ENCODE measurements at regions not wholly inside any gene's neighbourhood (a gene's known extent, or its start where the extent isn't known, plus 50 kb on each side); places are given as distances from the start of the nearest gene placed in this dataset.
A peak's percentile ranks its signal among the peaks of the same experiment; 100 is the strongest.

DNA sequence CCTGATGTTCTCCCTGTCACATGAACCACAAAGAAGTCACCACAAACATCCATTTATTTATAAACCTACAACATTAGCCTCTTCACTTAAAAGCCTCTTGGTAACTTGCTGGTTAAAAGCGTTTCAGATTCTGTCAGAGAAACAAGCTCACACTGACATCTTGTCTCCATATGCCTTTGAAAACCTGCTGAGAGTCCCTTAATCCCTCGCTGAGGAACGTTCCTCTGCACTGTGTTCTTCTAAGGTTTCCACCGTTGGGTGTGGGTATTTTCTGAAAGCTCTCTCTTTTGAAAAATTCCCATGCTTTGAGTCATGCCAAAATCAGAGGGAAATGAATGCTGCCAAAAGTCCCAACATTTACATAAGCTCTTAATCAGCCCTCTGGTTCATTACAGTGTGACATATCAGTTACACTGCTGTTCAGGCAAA is 149.8 kb downstream of the CCDC34 start:
- DNase-seq = peak in 1 of 2 experiments; percentile 8

DNA sequence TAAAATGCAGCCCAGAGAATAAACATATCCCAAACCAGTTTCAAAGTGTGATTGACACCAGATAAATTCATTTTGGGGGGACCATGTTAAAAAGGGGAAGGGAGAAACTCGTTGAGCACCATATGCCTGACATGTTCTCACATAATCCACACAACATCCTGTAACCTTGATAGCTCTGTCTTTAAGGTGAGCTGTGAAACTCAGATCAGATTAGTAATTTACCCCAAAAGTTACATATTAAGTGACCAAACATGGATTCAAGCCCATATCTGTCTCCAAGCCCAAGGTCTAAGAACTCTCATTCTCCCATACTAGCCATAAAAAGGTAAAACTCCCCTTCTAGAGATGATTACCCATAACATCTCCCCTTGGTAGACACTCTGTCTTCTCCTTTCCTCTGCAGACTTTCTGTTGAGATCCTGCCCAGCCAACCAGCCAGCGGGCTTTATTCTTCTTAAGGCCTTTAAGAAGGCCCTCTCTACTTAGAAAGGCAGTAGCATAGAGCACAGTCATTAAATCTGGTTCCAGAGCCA is 150.7 kb downstream of the CCDC34 start:
- DNase-seq = no peak

DNA sequence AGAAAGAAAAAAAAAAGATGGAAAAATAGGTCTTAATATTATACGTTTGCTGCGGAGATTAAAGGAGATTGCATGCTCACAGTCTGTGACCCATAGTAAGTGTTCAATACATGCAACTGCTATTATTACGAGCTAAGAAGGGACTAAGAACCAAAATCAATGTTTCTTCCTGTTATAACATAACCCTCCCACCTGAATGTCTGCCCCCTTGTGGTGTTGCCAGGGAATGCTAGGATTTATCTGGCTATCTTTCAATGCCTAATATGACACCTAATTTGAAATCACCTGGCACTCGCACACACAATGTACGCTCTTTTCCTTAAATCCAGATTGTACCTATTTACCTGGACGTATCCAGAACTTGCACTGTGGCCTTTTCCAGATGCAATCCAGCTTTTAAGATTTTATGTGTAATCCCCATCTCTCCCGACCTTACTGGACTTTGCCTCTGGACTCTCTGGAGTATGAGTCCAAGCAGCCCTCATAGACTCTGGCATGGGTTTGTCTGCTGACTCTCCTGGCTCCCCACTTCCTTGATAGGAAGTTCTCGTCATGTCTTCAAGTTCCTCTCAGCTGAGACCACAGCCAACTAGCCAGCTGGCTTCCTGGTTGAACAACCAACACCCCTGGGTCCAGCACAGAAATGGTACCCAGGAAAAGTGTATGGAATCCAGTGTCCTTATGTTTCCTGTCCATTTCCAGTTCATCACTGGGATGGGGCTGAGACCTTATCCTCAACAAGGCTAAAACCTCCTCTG is 151.5 kb downstream of the CCDC34 start:
- peak in 1 of 2 experiments; percentile 47 for DNase-seq

DNA sequence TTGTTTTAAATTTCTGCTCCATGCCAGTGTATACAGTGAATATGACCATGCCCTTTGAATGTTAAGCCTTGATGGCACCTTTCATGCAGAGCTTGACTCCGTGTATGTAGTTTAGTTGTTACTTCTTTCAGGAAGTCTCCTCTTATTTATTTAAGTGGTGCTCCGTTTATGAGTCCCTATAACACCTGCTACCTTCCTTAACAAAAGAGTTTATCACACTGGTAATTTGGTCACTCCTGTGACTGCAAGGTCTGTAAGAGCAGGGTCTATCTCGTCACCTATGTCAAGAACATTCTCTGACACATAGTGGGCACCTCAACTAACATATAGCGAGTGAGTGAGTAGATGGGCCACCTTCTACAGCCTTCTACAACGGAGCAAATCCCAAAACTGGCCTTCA is 152.5 kb downstream of the CCDC34 start:
- no peak for DNase-seq

DNA sequence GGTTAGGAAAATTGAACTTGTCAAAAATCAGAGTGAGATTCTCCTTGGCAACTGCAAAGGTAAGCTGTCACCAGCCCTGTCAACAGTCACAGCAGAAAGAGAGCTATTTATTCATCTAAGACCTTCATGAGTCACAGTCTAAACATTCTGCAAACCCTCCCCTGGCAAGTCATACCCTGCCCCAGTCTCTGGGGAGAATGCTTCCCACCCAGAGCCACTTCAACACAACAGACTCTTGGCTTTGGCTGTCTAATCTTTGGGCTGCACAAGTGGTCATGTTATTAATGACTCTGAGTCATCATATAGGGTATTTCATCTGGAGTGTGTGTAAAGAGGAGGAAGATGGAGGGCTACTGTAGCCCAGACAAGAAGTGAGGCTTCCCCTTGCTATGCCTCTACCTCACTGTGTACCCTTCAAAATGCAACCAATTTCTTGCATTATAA is 153.4 kb downstream of the CCDC34 start:
- DNase-seq = no peak

DNA sequence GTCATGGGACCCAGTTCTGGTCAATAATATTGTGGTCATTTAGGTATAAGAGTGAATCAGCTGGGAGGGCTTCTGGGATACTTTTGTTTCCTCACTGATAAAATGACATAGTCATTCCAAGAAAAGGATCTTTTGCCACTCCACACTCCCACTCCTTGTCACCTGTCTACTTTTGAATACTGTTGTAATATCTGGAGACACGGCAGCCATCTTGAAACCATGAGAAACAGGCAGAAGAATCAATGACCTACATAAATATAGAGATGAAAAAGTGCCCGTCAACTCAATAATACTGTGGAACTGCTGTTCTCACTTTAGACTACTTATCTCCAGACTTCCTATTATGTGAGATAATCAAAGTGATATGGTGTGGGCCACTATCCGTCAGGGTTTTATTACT is 154.2 kb downstream of the CCDC34 start:
- DNase-seq = no peak

DNA sequence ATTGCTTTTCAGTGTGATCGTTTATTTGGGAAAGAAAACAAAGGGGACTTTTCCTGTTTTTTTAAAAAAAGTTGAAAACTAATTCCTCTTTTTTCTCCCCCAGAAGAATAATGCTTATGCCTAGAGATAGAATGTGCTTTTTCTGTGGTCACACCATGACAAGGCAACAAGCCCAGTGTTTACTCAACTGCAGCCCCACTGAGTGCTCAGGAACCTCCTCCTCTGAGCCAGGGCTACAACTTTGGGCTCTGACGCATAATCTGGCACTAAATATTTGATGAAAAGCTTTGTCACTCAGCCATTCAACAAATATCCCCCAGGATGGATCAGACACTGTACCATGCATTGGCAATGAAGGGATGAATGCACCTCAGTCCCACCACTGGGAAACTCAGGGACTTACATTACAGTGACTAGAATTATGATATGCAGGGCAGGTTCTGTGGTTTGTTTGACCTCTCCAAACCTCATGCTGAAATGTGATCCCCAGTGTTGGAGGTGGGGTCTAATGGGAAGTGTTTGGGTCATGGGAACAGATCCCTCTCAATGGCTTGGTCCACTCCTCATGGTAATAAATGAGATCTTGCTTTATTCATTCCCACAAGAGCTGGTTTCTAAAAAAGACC is 155.9 kb downstream of the CCDC34 start:
- DNase-seq = no peak

DNA sequence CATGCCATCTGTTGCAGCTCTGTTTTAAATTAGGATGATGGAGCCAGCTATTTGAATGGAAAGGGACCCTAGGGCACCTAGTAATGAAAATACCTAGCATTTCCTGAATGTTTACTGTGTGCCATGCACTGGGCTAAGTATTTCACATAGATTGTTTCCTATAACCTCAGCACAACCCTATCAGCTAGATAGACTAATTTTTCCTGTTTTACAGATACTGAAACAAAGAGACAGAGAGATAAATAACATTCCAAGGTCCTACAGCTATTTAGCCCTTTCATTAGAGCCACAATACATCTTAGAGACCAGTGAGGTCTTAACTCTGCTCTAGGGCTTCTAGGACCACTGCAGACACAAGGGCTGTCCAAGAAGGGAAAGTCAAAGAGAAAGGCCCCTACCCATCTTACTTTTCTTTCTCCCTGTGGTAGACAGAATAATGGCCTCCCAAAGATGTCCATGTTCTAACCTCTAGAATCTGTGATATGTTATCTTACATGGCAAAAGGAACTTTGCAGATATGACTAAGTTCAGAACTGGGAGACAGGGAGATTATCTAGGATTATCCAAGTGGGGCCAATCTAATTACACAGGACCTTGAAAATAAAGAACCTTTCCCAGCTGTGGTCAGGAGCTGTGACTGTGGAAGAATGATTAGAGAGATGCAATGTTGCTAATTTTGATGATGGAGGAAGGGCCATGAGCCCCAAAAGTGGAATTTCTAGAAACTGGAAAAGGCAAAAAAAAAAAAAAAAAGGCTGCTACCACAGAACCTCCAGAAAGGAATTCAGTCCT is 157.0 kb downstream of the CCDC34 start:
- no peak for DNase-seq

DNA sequence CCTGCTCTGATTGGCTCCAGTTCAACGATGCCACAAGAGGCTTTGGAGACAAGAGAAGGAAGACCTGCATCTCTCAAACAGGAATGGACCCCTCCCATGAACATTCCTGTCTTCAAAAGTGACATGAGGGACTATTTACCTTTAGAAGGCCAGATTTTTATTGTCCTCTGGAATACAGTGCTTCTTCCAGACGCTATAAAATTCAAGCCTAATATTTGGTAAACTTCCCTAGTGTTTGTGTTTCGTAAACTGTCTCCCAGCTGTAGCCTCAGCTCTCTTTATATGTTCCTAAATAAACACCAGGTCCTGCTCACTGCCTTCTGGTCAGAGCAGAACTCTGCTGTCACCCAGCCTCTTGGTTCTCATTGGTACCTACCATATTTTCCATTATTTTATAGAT is 157.8 kb downstream of the CCDC34 start:
- no peak for DNase-seq

DNA sequence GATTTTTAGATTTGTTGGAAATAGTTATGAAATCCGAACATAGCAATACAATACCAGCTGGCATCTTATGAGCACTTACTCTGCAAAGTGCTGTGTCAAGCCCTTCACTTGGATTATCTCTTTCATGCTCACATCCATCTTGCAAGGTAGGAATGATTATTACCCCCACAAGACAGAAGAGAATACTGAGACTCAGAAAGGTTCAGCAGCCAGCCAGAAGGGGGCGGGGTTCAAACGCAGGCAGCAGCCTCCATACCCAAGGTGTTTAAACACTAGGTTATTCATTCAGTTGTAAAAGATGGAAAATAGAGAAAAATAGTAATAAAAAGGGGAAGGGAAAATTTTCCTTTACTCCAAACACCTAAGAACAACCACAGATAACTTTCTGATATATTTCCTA is 158.5 kb downstream of the CCDC34 start:
- peak in 1 of 2 experiments; percentile 18 for DNase-seq

DNA sequence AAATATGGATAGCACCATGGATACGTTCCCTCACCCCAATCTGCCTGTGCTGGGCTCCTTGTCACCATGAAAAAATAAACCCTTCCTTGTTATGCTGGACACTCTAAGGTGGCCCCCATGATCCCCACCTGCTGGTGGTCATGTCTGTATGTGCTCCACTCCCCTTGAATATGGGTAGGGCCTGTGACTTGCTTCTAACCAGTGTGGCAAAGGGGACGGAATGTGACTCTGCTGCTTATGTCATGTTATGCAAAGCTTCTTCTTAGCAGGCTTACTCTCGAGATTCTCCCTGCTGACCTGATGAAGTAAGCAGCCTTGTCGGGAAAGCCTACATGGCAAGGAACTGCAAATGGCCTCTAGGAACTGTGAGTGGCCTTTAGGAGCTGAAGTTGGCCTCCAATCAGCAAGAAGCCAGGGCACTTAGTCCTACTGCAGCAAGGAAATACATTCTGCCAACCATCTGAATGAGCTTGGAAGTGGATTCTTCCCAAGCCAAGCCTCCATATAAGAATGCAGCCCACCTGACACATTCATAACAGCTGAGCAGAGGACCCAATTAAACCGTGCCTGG is 159.9 kb downstream of the CCDC34 start:
- DNase-seq = peak in 1 of 2 experiments; percentile 24

DNA sequence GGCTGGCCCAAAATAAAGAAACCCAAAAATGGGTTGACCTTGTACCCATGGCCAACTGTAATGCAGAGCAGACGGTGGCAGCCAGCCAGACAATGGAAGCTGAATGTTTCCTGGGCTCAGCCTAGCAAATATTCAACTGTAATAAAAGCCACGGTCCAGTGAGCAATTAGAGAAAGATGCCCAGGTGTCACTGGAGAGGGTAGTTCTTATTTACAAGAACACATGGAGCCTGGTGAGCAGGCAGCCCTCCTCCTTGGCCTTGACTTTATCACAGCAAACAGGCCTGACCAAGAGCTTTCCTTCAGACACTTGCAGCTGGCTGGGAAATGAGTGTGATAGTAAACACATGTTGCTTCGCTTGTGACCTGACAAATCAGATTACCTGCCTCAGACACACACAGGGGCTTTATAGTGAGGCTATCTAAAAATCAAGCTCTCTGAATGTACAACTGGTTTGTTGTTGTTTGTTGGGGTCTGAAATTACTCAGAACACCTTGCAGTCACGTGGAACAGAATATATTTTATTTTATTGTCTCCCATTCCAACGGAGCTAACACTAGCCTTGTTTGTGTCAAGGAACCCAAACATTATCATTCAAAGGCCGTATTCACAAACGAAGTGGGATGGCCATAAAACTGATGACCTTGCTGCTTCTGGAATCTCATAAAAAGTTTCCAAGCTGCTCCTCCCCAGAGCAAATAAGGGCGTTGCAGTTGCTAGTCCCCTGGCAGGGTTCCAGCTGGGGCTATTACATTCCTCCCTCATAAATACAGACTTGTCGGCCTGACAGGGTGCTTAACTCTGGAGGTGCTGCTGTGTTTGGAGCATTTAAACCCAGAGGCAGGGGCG is 161.1 kb downstream of the BBOX1 start:
- peak; percentile 89 to 90 for DNase-seq

DNA sequence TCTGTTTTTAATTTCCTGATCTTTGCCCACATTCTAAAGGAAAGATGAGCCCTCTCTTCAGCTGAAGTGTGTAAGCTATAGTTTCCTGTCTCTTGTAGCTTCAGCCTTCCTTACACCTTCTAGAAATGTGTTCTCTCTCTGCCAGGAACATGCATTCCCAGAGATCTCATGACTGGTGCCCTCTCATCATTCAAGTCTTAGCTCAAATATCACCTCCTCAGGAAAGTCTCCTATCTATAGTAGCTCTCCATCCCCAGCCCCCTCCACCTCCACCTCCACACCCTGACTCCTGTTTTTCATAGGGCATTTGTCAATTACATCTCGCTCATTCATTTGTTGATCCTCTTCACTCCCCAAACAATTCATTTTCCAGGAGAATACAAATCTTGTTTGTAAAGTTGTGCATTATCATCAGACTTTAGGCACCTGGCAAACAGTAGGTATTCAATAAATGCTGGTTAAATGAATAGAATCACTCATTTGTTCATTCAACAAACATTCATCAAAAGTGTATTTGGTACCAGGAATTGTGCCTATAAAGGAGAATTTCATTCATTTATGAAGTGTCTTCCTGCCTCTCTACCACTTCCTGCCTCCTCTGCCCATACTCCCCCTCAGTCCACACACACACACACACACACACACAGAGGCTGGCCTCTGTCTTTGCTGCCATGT is 160.3 kb downstream of the BBOX1 start:
- no peak for DNase-seq

DNA sequence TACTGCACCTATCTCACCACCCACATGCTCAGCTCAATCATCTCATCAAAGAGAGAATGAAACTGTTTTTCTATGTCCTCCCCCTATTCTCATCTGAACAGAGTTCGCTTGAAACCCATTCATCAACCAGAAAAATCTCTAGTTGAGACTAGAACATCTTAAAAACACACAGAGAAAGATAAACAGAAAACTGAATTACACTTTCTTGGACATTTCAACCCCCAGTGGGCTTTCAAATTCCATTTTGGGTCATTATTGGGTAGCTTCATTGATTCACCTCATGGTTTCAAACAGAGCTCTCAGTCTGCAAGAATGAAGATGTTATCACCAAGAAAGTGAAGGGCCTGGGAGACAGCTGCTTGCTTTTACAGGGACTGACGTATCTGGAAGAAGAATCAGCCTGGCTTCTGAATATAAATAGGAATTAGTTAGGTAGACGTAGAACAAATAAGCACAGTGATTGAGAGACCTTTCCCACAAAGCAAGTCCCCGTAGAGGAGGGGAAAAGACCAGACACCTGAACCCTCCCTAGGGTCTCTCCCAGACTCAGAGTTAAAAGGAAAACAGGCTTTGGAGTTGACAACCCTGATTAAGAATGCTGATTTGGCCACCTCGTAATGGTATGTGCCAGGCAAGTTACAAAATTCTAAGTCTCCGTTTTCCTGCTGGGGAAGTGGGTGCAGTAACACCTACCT is 155.7 kb downstream of the BBOX1 start:
- DNase-seq = no peak

DNA sequence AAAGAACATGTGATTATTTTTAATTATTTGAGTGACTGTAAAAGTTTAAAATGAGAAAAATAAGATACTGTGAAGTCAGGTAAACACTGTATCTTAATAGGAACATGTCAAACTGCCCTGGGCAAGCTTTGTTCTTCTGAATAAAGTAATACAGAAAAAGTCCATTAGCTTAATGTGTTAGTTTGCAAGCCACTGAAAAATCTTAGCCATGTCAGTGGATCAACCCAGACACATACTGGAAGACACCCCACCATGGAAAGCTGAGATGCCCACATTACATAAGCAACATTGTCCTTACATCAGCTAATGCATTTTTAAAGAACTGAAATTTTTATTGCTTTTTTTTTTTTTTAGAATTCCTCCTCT is 155.2 kb downstream of the BBOX1 start:
- no peak for DNase-seq

DNA sequence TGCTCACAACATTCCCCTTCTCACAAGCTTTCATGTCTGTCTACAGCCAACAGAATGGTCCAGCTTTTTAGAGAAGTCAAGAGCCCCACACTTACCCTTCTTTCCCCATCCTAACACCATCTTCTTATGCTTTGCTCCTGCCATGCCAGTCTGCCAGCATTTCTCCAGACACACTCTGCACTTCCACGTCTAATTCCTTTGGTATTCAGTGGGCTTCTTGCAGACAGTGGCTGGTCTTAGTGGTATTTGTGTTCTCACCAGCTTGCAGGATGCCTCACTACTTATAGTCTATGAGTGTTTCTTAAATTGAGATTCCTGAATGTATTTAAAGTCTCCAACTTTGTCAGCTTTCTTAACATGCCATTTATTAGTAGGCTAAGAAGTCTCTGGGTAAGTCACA is 154.4 kb downstream of the BBOX1 start:
- no peak for DNase-seq

DNA sequence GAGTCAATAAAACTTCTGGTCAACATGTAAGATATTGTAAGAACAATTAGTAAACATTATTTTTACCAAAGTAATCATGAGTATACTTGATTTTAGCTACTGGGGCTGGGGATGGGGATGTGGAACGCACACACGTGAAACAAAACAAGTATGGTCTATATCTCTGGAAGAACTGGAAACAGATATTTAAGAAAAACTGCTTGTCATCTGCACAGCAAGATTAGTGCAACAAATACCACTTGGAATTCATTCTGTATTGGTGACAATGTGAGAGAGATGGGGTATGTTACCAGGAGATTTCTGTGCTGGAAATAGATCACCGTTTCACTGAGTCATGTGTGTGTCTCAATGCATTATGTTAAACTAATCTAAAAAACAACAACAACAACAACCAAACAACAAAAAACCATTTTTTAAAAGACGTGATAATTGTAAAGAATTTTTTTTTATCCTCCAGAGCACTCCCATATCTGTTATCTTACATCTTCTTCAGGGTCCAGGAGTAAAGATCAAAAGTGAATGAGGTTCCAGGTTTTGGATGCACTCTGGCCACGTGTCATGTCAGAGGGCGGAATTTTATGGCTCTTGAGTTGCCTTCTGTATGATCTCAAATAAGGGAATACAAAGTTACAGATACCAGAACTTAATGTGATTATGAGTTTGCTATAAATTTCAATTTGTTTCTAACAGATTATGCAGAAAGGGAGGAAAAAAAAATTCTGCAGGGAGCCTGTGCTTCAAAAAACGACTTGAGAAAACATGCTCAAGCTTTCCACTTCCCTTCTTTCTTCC is 153.0 kb downstream of the BBOX1 start:
- no peak for DNase-seq

DNA sequence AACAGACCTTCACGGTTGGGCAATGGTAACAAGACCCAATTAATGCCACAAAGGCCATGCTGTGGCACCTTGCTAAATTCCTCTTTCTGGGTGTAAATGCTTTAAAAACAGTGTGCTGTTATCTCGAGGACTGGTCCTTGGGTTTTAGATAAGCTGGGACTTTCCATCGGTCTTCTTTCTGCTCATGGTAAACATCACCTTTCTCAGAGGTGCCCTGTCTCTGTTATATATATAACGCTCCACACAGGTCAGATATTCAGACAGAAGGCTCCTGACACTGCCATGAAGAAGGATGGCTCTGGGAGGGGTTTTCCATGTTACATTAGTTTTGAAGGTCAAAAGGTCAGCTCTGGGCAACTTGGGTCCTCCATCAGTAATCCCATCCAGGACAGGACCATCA is 151.6 kb downstream of the BBOX1 start:
- no peak for DNase-seq

DNA sequence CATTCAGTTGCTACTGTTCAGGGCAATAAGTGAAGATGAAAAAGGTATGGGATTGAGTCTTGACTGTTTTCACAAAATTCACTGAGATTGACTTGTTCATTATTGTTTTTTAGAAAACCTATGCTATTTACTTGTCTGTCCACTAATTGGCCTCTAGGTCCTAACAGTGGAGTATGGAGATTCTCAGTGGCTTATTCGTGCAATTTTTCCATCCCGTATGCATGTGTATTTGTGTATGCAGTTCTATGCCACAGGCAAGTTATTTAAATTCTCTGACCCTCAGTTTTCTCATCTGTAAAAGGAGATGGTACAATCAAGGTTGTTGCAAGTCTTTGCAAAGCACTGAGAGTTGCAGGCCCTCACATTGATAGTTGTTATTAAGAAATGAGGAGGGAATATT is 151.0 kb downstream of the BBOX1 start:
- DNase-seq = no peak

DNA sequence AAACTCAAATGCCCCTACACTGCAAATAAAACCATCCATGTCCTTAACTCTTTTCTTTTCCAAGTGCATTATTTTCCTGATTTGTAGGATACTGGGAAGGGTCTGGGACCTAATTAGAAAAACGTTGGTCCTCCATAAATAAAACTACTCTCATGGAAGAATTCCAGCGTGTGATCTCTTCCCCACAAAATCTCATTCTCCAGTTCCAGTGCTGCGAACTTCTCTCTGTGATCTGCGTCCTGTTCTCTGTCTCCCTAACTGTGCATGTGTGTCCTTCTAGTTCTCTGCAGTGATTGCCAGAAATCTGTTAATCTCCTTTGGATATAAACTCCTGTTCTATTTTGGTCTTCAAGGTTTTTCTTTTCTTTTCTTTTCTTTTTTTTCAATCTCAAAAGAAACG is 148.1 kb downstream of the BBOX1 start:
- DNase-seq = no peak
